ENCODE measurements at regions not wholly inside any gene's neighbourhood (a gene's known extent, or its start where the extent isn't known, plus 50 kb on each side); places are given as distances from the start of the nearest gene placed in this dataset.
"Not testable (repeated sequence)": the region's sequence is repeated elsewhere in the genome, so short reads cannot be mapped to it uniquely, and the experiment has no call there.

GRCh38 chr1:194644528-194644927 lies 1458.1 kb upstream of the B3GALT2 start:
- Mint-ChIP-seq H3K4me3 (no peak overlapping the region), H3K27ac (no peak overlapping the region), H3K9me3 (no peaks in the 10 kb centered on the region), H3K36me3 (ENCODE audit: low read depth) (no peaks in the 10 kb centered on the region), H3K4me1 (no peaks in the 10 kb centered on the region), H3K27me3 (no peaks in the 10 kb centered on the region)
- peak; percentile 58 for ATAC-seq (replicated peaks)

GRCh38 chr1:194640322-194640721 lies 1453.9 kb upstream of the B3GALT2 start:
- Mint-ChIP-seq H3K36me3 (ENCODE audit: low read depth) (no peaks in the 10 kb centered on the region), H3K27ac (no peak overlapping the region), H3K4me3 (no peak overlapping the region), H3K27me3 (peaks cover 8% of the 10 kb centered on the region), H3K9me3 (no peaks in the 10 kb centered on the region), H3K4me1 (no peaks in the 10 kb centered on the region)
- no peak for ATAC-seq (replicated peaks)

GRCh38 chr1:194629011-194629410 lies 1442.6 kb upstream of the B3GALT2 start:
- Mint-ChIP-seq H3K4me3 (no peak overlapping the region), H3K9me3 (no peaks in the 10 kb centered on the region), H3K4me1 (no peaks in the 10 kb centered on the region), H3K36me3 (ENCODE audit: low read depth) (no peaks in the 10 kb centered on the region), H3K27ac (no peak overlapping the region), H3K27me3 (no peaks in the 10 kb centered on the region)
- ATAC-seq (replicated peaks), result no peak

GRCh38 chr1:194624833-194625232 lies 1438.4 kb upstream of the B3GALT2 start:
- Mint-ChIP-seq H3K9me3 (no peaks in the 10 kb centered on the region), H3K4me1 (no peaks in the 10 kb centered on the region), H3K4me3 (no peak overlapping the region), H3K27ac (no peak overlapping the region), H3K27me3 (no peaks in the 10 kb centered on the region), H3K36me3 (ENCODE audit: low read depth) (no peaks in the 10 kb centered on the region)
- no peak for ATAC-seq (replicated peaks)

GRCh38 chr1:194618101-194618500 lies 1431.7 kb upstream of the B3GALT2 start:
- H3K36me3 Mint-ChIP-seq (ENCODE audit: low read depth), result no peaks in the 10 kb centered on the region
- H3K4me1 Mint-ChIP-seq, result no peaks in the 10 kb centered on the region
- no peak overlapping the region for H3K27ac Mint-ChIP-seq
- H3K9me3 Mint-ChIP-seq, result no peaks in the 10 kb centered on the region
- no peak for ATAC-seq (replicated peaks)
- H3K27me3 Mint-ChIP-seq, result peaks cover 3% of the 10 kb centered on the region
- H3K4me3 Mint-ChIP-seq, result no peak overlapping the region

GRCh38 chr1:194617272-194617671 lies 1430.9 kb upstream of the B3GALT2 start:
- not testable (repeated sequence) for H3K4me3 Mint-ChIP-seq; H3K27ac Mint-ChIP-seq; H3K36me3 Mint-ChIP-seq (ENCODE audit: low read depth); H3K4me1 Mint-ChIP-seq; H3K27me3 Mint-ChIP-seq; H3K9me3 Mint-ChIP-seq; ATAC-seq (replicated peaks)

- ATAC-seq (replicated peaks), result no peak
- no peaks in the 10 kb centered on the region for H3K9me3 Mint-ChIP-seq
Observed at GRCh38 chr1:194616835-194617234, 1430.4 kb upstream of the B3GALT2 start.

GRCh38 chr1:194602184-194602583 lies 1415.8 kb upstream of the B3GALT2 start:
- Mint-ChIP-seq H3K36me3 (ENCODE audit: low read depth) (no peaks in the 10 kb centered on the region), H3K27ac (no peak overlapping the region), H3K27me3 (no peaks in the 10 kb centered on the region), H3K4me1 (no peaks in the 10 kb centered on the region), H3K4me3 (no peak overlapping the region), H3K9me3 (no peaks in the 10 kb centered on the region)
- ATAC-seq (replicated peaks), result no peak

More at GRCh38 chr1:194616835-194617234, 1430.4 kb upstream of the B3GALT2 start:
- H3K27ac Mint-ChIP-seq, result no peak overlapping the region
- H3K4me1 Mint-ChIP-seq, result no peaks in the 10 kb centered on the region
- no peaks in the 10 kb centered on the region for H3K36me3 Mint-ChIP-seq (ENCODE audit: low read depth)
- H3K27me3 Mint-ChIP-seq, result peaks cover 3% of the 10 kb centered on the region
- H3K4me3 Mint-ChIP-seq, result no peak overlapping the region

GRCh38 chr1:194600716-194601115 lies 1414.3 kb upstream of the B3GALT2 start:
- Mint-ChIP-seq H3K27me3 (no peaks in the 10 kb centered on the region), H3K4me3 (no peak overlapping the region), H3K4me1 (no peaks in the 10 kb centered on the region), H3K27ac (no peak overlapping the region), H3K36me3 (ENCODE audit: low read depth) (no peaks in the 10 kb centered on the region), H3K9me3 (no peaks in the 10 kb centered on the region)
- ATAC-seq (replicated peaks), result no peak

GRCh38 chr1:194598098-194598497 lies 1411.7 kb upstream of the B3GALT2 start:
- H3K4me3 Mint-ChIP-seq, result no peak overlapping the region
- no peak for ATAC-seq (replicated peaks)
- H3K4me1 Mint-ChIP-seq, result no peaks in the 10 kb centered on the region
- H3K36me3 Mint-ChIP-seq (ENCODE audit: low read depth), result no peaks in the 10 kb centered on the region
- H3K9me3 Mint-ChIP-seq, result no peaks in the 10 kb centered on the region
- H3K27me3 Mint-ChIP-seq, result no peaks in the 10 kb centered on the region
- no peak overlapping the region for H3K27ac Mint-ChIP-seq

GRCh38 chr1:194586302-194586701 lies 1399.9 kb upstream of the B3GALT2 start:
- Mint-ChIP-seq H3K4me3 (no peak overlapping the region), H3K9me3 (peaks cover 4% of the 10 kb centered on the region), H3K36me3 (ENCODE audit: low read depth) (no peaks in the 10 kb centered on the region), H3K4me1 (no peaks in the 10 kb centered on the region), H3K27ac (no peak overlapping the region), H3K27me3 (no peaks in the 10 kb centered on the region)
- no peak for ATAC-seq (replicated peaks)

- Mint-ChIP-seq H3K4me1 (no peaks in the 10 kb centered on the region), H3K27me3 (peaks cover 3% of the 10 kb centered on the region)
- ATAC-seq (replicated peaks), result no peak
Observed at GRCh38 chr1:194584052-194584451, 1397.6 kb upstream of the B3GALT2 start.

GRCh38 chr1:194570476-194570875 lies 1384.1 kb upstream of the B3GALT2 start:
- Mint-ChIP-seq H3K4me1 (no peaks in the 10 kb centered on the region), H3K36me3 (ENCODE audit: low read depth) (no peaks in the 10 kb centered on the region), H3K4me3 (no peak overlapping the region), H3K27me3 (no peaks in the 10 kb centered on the region), H3K9me3 (no peaks in the 10 kb centered on the region), H3K27ac (no peak overlapping the region)
- no peak for ATAC-seq (replicated peaks)

More at GRCh38 chr1:194584052-194584451, 1397.6 kb upstream of the B3GALT2 start:
- Mint-ChIP-seq H3K9me3 (peaks cover 4% of the 10 kb centered on the region), H3K36me3 (ENCODE audit: low read depth) (no peaks in the 10 kb centered on the region), H3K4me3 (no peak overlapping the region), H3K27ac (no peak overlapping the region)

- Mint-ChIP-seq H3K4me1 (no peaks in the 10 kb centered on the region), H3K9me3 (no peaks in the 10 kb centered on the region), H3K27ac (no peak overlapping the region), H3K4me3 (no peak overlapping the region), H3K27me3 (no peaks in the 10 kb centered on the region), H3K36me3 (ENCODE audit: low read depth) (no peaks in the 10 kb centered on the region)
- no peak for ATAC-seq (replicated peaks)
Observed at GRCh38 chr1:194568610-194569009, 1382.2 kb upstream of the B3GALT2 start.

- H3K27ac Mint-ChIP-seq, result no peak overlapping the region
- no peak for ATAC-seq (replicated peaks)
Observed at GRCh38 chr1:194548071-194548470, 1361.7 kb upstream of the B3GALT2 start.

GRCh38 chr1:194544012-194544411 lies 1357.6 kb upstream of the B3GALT2 start:
- H3K36me3 Mint-ChIP-seq (ENCODE audit: low read depth), result no peaks in the 10 kb centered on the region
- H3K4me3 Mint-ChIP-seq, result no peak overlapping the region
- no peaks in the 10 kb centered on the region for H3K4me1 Mint-ChIP-seq
- peaks cover 4% of the 10 kb centered on the region for H3K9me3 Mint-ChIP-seq
- no peaks in the 10 kb centered on the region for H3K27me3 Mint-ChIP-seq
- ATAC-seq (replicated peaks), result no peak
- no peak overlapping the region for H3K27ac Mint-ChIP-seq

More at GRCh38 chr1:194548071-194548470, 1361.7 kb upstream of the B3GALT2 start:
- Mint-ChIP-seq H3K4me1 (no peaks in the 10 kb centered on the region), H3K9me3 (no peaks in the 10 kb centered on the region), H3K36me3 (ENCODE audit: low read depth) (no peaks in the 10 kb centered on the region), H3K4me3 (no peak overlapping the region), H3K27me3 (no peaks in the 10 kb centered on the region)

Data from activated T-helper 17 cell treated with anti-CD3 and anti-CD28 coated beads, Interleukin-2, amount 50 U/mL, for 72 hours (primary cell).